ENCODE measurements at regions not wholly inside any gene's neighbourhood (a gene's known extent, or its start where the extent isn't known, plus 50 kb on each side); places are given as distances from the start of the nearest gene placed in this dataset.

DNA sequence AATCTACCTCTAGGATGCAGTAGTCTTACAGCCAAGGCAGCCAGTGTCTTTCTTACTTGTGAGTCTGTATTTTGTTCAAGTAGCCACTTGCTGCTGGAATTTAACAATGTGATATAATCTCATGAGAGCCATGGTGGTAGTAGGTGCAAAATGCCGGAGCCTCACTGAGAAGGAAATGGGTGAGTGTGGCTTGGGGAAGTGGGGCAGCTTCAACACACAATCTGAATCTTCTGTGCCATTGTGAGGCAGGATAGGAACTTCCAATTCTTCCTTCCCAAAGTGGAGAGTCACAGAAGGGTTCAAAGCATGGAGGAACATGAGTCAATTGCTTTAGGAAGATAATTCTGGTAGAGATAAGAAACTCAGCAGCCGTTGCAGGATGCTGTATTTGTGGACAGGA lies 158.7 kb upstream of the APCDD1 start:
- H2BK15ac ChIP-seq (ENCODE audit: low read depth, low read length), result no peak overlapping the region
- intact Hi-C loops (cut with micrococcal nuclease) (no loop called here), dilution Hi-C loops (cut with HindIII; ENCODE audit: low sequenced_read_pairs, unreplicated experiment) (no loop called here), in situ Hi-C loops (cut with MboI; ENCODE audit: low sequenced_read_pairs) (no loop called here)
- 40% methylated on average over 1 of the region's 2 CpGs; no CpG with 5 or more reads in 1 of the 2 experiments for WGBS, 2 experiments (ENCODE audit: extremely low coverage in 2 of 2, insufficient read length in 1 of 2)
- H3K36me3 ChIP-seq (ENCODE audit: control insufficient read depth, insufficient read depth, low read length), result no peaks in the 10 kb centered on the region
- H3K4ac ChIP-seq (ENCODE audit: low read depth, low read length), result no peak overlapping the region
- no peak overlapping the region for H3K9ac ChIP-seq (ENCODE audit: low read depth, low read length)
- no peak overlapping the region for H3K18ac ChIP-seq (ENCODE audit: low read depth, low read length)
- no peaks in the 10 kb centered on the region for H3K9me3 ChIP-seq (ENCODE audit: control insufficient read depth, insufficient read depth, low read length)
- no peak overlapping the region for H3K27ac ChIP-seq (ENCODE audit: insufficient read depth, low read length)
- H3K9me1 ChIP-seq (ENCODE audit: insufficient read depth, low read length), result peaks cover 3% of the 10 kb centered on the region
- no peak overlapping the region for H3K23ac ChIP-seq (ENCODE audit: low read depth, low read length)
- DNase-seq, result no peak
- no peak overlapping the region for H3K4me3 ChIP-seq (ENCODE audit: insufficient read depth, low read depth, low read length)
- no peak for ATAC-seq (ENCODE audit: low read depth)
- H4K20me1 ChIP-seq (ENCODE audit: insufficient read depth, low read length), result no peaks in the 10 kb centered on the region
- no peak overlapping the region for H2AK9ac ChIP-seq (replicated peaks; ENCODE audit: low read depth, low read length, poor library complexity)
- peaks cover 2% of the 10 kb centered on the region for H3K27me3 ChIP-seq (ENCODE audit: control insufficient read depth, insufficient read depth, low read length)
- ChIA-PET POLR2A (ENCODE audit: unreplicated experiment) (no interaction called here), CTCF (no interaction called here)
- no peak overlapping the region for H2BK120ac ChIP-seq (ENCODE audit: low read depth, low read length)
- no peak overlapping the region for H2BK5ac ChIP-seq (ENCODE audit: low read depth, low read length, poor library complexity, severe bottlenecking)
- H4K91ac ChIP-seq (ENCODE audit: insufficient read depth, low read depth, low read length), result no peak overlapping the region
- no peak overlapping the region for H2BK20ac ChIP-seq (ENCODE audit: low read depth, low read length)
- H2AK5ac ChIP-seq (ENCODE audit: low read depth, low read length), result no peak overlapping the region
- no peaks in the 10 kb centered on the region for H3K79me1 ChIP-seq (ENCODE audit: low read depth in 1 of 2, low read length in 2 of 2)
- no peak overlapping the region for H3K56ac ChIP-seq (ENCODE audit: extremely low read depth, insufficient read depth, low read length)
- TF ChIP-seq MAFK (IDR thresholded peaks at IDR 0.05; ENCODE audit: low read depth, low read length) (no peak), RAD21 (IDR thresholded peaks at IDR 0.05; ENCODE audit: low read length) (no peak), RCOR1 (IDR thresholded peaks at IDR 0.05; ENCODE audit: insufficient replicate concordance, low read length) (no peak), FOS (IDR thresholded peaks at IDR 0.05; ENCODE audit: low read depth, low read length) (no peak), CEBPB (IDR thresholded peaks at IDR 0.05; ENCODE audit: low read depth, low read length) (no peak), ELK1 (IDR thresholded peaks at IDR 0.05; ENCODE audit: borderline replicate concordance, low read depth, low read length) (no peak)
- no peak overlapping the region for H3K14ac ChIP-seq (replicated peaks; ENCODE audit: low read depth, low read length)
- H4K8ac ChIP-seq (ENCODE audit: low read depth in 2 of 2, low read length in 2 of 2), result no peak overlapping the region
- no peak overlapping the region for H3K4me2 ChIP-seq (ENCODE audit: low read depth, low read length)
- BruUV-seq (replicated peaks), result no TSS peak
- no peak overlapping the region for H4K5ac ChIP-seq (ENCODE audit: low read depth, low read length)
- H3K4me1 ChIP-seq (ENCODE audit: control insufficient read depth, insufficient read depth, low read length), result no peaks in the 10 kb centered on the region
- no peak overlapping the region for H2AFZ ChIP-seq (replicated peaks; ENCODE audit: low read length, poor library complexity)

Data from IMR-90 (cell line).